Endodermal cell (in vitro differentiated cells): ENCODE measurements at regions not wholly inside any gene's neighbourhood (a gene's known extent, or its start where the extent isn't known, plus 50 kb on each side); places are given as distances from the start of the nearest gene placed in this dataset.

Experiments used
- DNase-seq: peaks from one replicate; pipeline ENCODE4 v3.0.0-alpha.2; 2017
- H3K27ac ChIP-seq: 2 replicates; pipeline ENCODE4 v1.5.1; 2013; ENCODE audit warnings: mild to moderate bottlenecking, low read depth, low read length, moderate library complexity
- H3K27me3 ChIP-seq: 2 replicates; pipeline ENCODE4 v1.6.1; 2013; ENCODE audit warnings: mild to moderate bottlenecking, low read length, moderate library complexity; ENCODE audit not compliant: insufficient read depth, control insufficient read depth, poor library complexity, severe bottlenecking
- H3K36me3 ChIP-seq: 2 replicates; pipeline ENCODE4 v1.7.0; 2013; ENCODE audit warnings: mild to moderate bottlenecking, low read length, moderate library complexity; ENCODE audit not compliant: control insufficient read depth, insufficient read depth
- H3K4me1 ChIP-seq: one replicate; pipeline ENCODE4 v1.7.0; 2013; ENCODE audit warnings: low read length; ENCODE audit not compliant: control insufficient read depth, insufficient read depth
- H3K4me3 ChIP-seq: 2 replicates; pipeline ENCODE4 v1.5.1; 2013; ENCODE audit warnings: mild to moderate bottlenecking, low read length, moderate library complexity
- H3K9ac ChIP-seq: 2 replicates; pipeline ENCODE4 v1.6.1; 2013; ENCODE audit warnings: mild to moderate bottlenecking, low read length, moderate library complexity; ENCODE audit not compliant: poor library complexity, severe bottlenecking; ENCODE audit errors: extremely low read depth
- H3K9me3 ChIP-seq: 2 replicates; pipeline ENCODE4 v1.6.1; 2013; ENCODE audit warnings: mild to moderate bottlenecking, low read length, moderate library complexity; ENCODE audit not compliant: control insufficient read depth
- H3K27ac Mint-ChIP-seq: 2 replicates; pipeline ENCODE4 v1.8.0; 2020; ENCODE audit warnings: mixed read lengths
- H3K27me3 Mint-ChIP-seq: 2 replicates; pipeline ENCODE4 v1.8.0; 2021; ENCODE audit warnings: mild to moderate bottlenecking, mixed read lengths; ENCODE audit not compliant: insufficient read depth
- H3K36me3 Mint-ChIP-seq: 2 replicates; pipeline ENCODE4 v1.8.0; 2020; ENCODE audit warnings: low read depth, mixed read lengths
- H3K4me1 Mint-ChIP-seq: 2 replicates; pipeline ENCODE4 v1.8.0; 2020; ENCODE audit warnings: mixed read lengths
- H3K4me3 Mint-ChIP-seq: 2 replicates; pipeline ENCODE4 v1.8.0; 2020; ENCODE audit warnings: mild to moderate bottlenecking, moderate library complexity, mixed read lengths
- H3K9me3 Mint-ChIP-seq: 2 replicates; pipeline ENCODE4 v1.8.0; 2020; ENCODE audit warnings: mild to moderate bottlenecking, mixed read lengths
- CTCF ChIP-seq: fragments of 200-600 bp; sonication (generic); conservative IDR thresholded peaks from 2 replicates; pipeline ENCODE4 v1.5.0; 2021; ENCODE audit warnings: antibody characterized with exemption, mild to moderate bottlenecking
- WGBS, 2 experiments: methylation state at CpG; one replicate each; pipeline versions ENCODE4 v1.1.5 to v1.1.7; 2013; ENCODE audit warnings: missing lambda C conversion rate in 2 of 2, mixed read lengths in 1 of 2; ENCODE audit not compliant: insufficient coverage in 1 of 2, insufficient read length in 1 of 2; 5-methylcytosine and 5-hydroxymethylcytosine counted together

- peaks cover 44% of the 10 kb centered on the region for H3K9me3 ChIP-seq
- H3K27ac ChIP-seq, result no peak overlapping the region
- Mint-ChIP-seq H3K27me3 (no peaks in the 10 kb centered on the region), H3K27ac (no peak overlapping the region), H3K4me1 (no peaks in the 10 kb centered on the region), H3K36me3 (no peaks in the 10 kb centered on the region), H3K9me3 (peaks cover 41% of the 10 kb centered on the region), H3K4me3 (no peak overlapping the region)
- H3K4me1 ChIP-seq, result no peaks in the 10 kb centered on the region
- no peak for DNase-seq
- no peak for TF ChIP-seq CTCF
- no peak overlapping the region for H3K4me3 ChIP-seq
- H3K36me3 ChIP-seq, result no peaks in the 10 kb centered on the region
- WGBS, 2 experiments, result 52 to 63% methylated on average over 4 of the region's 4 CpGs
- H3K9ac ChIP-seq, result no peak overlapping the region
- no peaks in the 10 kb centered on the region for H3K27me3 ChIP-seq
These were observed 390.5 kb downstream of the OR4C45 start for GRCh38 chr11:50423208-50423607.
